ENCODE measurements at regions not wholly inside any gene's neighbourhood (a gene's known extent, or its start where the extent isn't known, plus 50 kb on each side); places are given as distances from the start of the nearest gene placed in this dataset.
"Not testable (repeated sequence)": the region's sequence is repeated elsewhere in the genome, so short reads cannot be mapped to it uniquely, and the experiment has no call there.

DNA sequence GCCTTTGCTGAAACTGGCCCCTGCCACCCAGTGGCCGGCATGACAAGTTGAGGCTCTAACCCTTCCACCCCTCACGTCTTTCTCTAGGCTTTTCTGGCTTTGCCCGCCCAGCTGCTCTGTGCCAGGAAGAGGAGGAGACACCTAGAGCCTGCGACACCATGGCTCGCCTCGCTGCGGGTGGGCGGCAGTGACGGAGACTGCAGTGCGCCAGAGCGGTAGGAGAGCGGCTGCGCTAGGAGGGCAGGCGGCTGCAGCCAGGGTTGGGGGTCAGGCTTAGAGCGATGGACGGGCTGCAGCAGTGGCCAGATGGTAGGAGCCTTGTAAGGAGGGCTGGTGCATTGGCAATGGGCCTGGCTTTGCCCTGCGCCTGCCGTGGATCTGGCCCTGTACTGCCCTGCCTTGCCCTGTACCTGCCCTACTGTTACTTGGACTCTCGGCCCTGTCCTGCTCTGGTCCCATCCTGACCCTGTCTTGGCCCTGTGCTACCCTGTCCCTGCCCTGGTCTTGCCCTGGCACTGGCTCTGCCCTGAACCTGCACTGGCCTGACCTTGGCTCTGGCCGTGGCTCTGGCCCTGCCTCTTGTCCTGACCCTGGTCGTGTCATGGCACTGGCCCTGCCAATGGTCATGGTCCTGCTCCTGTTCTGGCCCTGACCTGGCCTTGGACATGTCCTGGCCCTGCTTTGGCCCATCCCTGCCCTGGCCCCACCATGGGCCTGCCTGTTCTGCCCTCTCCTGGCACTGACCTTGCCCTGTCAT, 330.7 kb upstream of the PLGLB1 start:
- TF ChIP-seq, protein P1, sequence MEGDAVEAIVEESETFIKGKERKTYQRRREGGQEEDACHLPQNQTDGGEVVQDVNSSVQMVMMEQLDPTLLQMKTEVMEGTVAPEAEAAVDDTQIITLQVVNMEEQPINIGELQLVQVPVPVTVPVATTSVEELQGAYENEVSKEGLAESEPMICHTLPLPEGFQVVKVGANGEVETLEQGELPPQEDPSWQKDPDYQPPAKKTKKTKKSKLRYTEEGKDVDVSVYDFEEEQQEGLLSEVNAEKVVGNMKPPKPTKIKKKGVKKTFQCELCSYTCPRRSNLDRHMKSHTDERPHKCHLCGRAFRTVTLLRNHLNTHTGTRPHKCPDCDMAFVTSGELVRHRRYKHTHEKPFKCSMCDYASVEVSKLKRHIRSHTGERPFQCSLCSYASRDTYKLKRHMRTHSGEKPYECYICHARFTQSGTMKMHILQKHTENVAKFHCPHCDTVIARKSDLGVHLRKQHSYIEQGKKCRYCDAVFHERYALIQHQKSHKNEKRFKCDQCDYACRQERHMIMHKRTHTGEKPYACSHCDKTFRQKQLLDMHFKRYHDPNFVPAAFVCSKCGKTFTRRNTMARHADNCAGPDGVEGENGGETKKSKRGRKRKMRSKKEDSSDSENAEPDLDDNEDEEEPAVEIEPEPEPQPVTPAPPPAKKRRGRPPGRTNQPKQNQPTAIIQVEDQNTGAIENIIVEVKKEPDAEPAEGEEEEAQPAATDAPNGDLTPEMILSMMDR (IDR thresholded peaks at IDR 0.05; ENCODE audit: low read depth, low read length), result not testable (repeated sequence)
- TF ChIP-seq POLR2A (IDR thresholded peaks at IDR 0.05; ENCODE audit: extremely low read depth, insufficient read length); MYC (IDR thresholded peaks at IDR 0.05; ENCODE audit: low read depth, low read length): not testable (repeated sequence)
